ENCODE measurements at regions not wholly inside any gene's neighbourhood (a gene's known extent, or its start where the extent isn't known, plus 50 kb on each side); places are given as distances from the start of the nearest gene placed in this dataset.

- TF ChIP-seq CTCF (IDR thresholded peaks at IDR 0.05; ENCODE audit: borderline replicate concordance, extremely low read depth, low read length, poor library complexity, severe bottlenecking): no peak
- TF ChIP-seq EZH2 (IDR thresholded peaks at IDR 0.05; ENCODE audit: borderline replicate concordance, low read depth, low read length, severe bottlenecking): no peak
These were observed 88.7 kb upstream of the NAA20 start for GRCh38 chr20:19928328-19929011.

Measured in DND-41 (cell line).